ENCODE measurements at regions not wholly inside any gene's neighbourhood (a gene's known extent, or its start where the extent isn't known, plus 50 kb on each side); places are given as distances from the start of the nearest gene placed in this dataset.

- TF ChIP-seq POLR2A (IDR thresholded peaks at IDR 0.05) (no peak), CTCF (IDR thresholded peaks at IDR 0.05) (no peak), EP300 (IDR thresholded peaks at IDR 0.05) (no peak), POLR2AphosphoS5 (IDR thresholded peaks at IDR 0.05) (no peak)
Measured at GRCh38 chr2:155715705-155716104, 616.8 kb downstream of the NR4A2 start.
